MM.1S (cell line): ENCODE measurements at regions not wholly inside any gene's neighbourhood (a gene's known extent, or its start where the extent isn't known, plus 50 kb on each side); places are given as distances from the start of the nearest gene placed in this dataset.

ENCODE experiments used
- DNase-seq: peaks from one replicate; pipeline ENCODE4 v3.0.0-alpha.2; 2015
- H2AFZ ChIP-seq: fragments of 300-600 bp; sonication (generic); 2 replicates; pipeline ENCODE4 v1.6.0; 2016; ENCODE audit warnings: antibody characterized with exemption, low read length
- H3F3A ChIP-seq: fragments of 300-600 bp; sonication (generic); 2 replicates; pipeline ENCODE4 v1.6.1; 2016; ENCODE audit warnings: mild to moderate bottlenecking, antibody characterized with exemption, low read length, moderate library complexity, mixed read lengths; ENCODE audit not compliant: insufficient read depth
- H3K27ac ChIP-seq: fragments of 300-600 bp; sonication (generic); 2 replicates; pipeline ENCODE4 v1.5.1; 2016; ENCODE audit warnings: mild to moderate bottlenecking, low read length
- H3K27me3 ChIP-seq: fragments of 300-600 bp; sonication (generic); replicated peaks from 2 replicates; pipeline ENCODE4 v1.6.0; 2016; ENCODE audit warnings: low read length; ENCODE audit not compliant: insufficient read depth
- H3K36me3 ChIP-seq: fragments of 300-600 bp; sonication (generic); replicated peaks from 2 replicates; pipeline ENCODE4 v1.6.1; 2016; ENCODE audit warnings: mild to moderate bottlenecking, low read length, mixed read lengths; ENCODE audit not compliant: insufficient read depth
- H3K4me1 ChIP-seq: fragments of 300-600 bp; sonication (generic); 2 replicates; pipeline ENCODE4 v1.6.1; 2016; ENCODE audit warnings: low read length, mixed read lengths
- H3K4me2 ChIP-seq: fragments of 300-600 bp; sonication (generic); 2 replicates; pipeline ENCODE4 v1.6.0; 2016; ENCODE audit warnings: low read depth, low read length
- H3K4me3 ChIP-seq: fragments of 300-600 bp; sonication (generic); 2 replicates; pipeline ENCODE4 v1.5.1; 2016; ENCODE audit warnings: low read length, mixed read lengths
- H3K79me2 ChIP-seq: fragments of 300-600 bp; sonication (generic); 2 replicates; pipeline ENCODE4 v1.6.1; 2016; ENCODE audit warnings: mixed run types, low read length, mixed read lengths
- H3K9ac ChIP-seq: fragments of 300-600 bp; sonication (generic); 2 replicates; pipeline ENCODE4 v1.6.1; 2016; ENCODE audit warnings: low read length, mixed read lengths
- H3K9me2 ChIP-seq: fragments of 300-600 bp; sonication (generic); replicated peaks from 2 replicates; pipeline ENCODE4 v1.6.1; 2016; ENCODE audit warnings: mild to moderate bottlenecking, low read length, mixed read lengths; ENCODE audit not compliant: insufficient read depth
- H3K9me3 ChIP-seq: fragments of 300-600 bp; sonication (generic); replicated peaks from 2 replicates; pipeline ENCODE4 v1.6.1; 2016; ENCODE audit warnings: mild to moderate bottlenecking, low read length, mixed read lengths; ENCODE audit not compliant: insufficient read depth
- H4K20me1 ChIP-seq: fragments of 300-600 bp; sonication (generic); 2 replicates; pipeline ENCODE4 v1.6.1; 2016; ENCODE audit warnings: mild to moderate bottlenecking, low read length, moderate library complexity, mixed read lengths; ENCODE audit not compliant: insufficient read depth
- EZH2 ChIP-seq: fragments of 300-600 bp; sonication (generic); optimal IDR thresholded peaks from 2 replicates; pipeline ENCODE3; 2017; ENCODE audit warnings: low read depth, mild to moderate bottlenecking, antibody characterized with exemption, low read length, mixed read lengths
- EZH2phosphoT487 ChIP-seq: fragments of 300-600 bp; sonication (generic); IDR thresholded peaks from 2 replicates; pipeline ENCODE4 v1.6.1; 2018; ENCODE audit warnings: antibody characterized with exemption, low read length
- TF ChIP-seq, protein P1 (sequence below): fragments of 300-600 bp; sonication (generic); IDR thresholded peaks from 2 replicates; pipeline ENCODE4 v1.5.1; 2016; ENCODE audit warnings: antibody characterized with exemption, low read length, mixed read lengths

DNA sequence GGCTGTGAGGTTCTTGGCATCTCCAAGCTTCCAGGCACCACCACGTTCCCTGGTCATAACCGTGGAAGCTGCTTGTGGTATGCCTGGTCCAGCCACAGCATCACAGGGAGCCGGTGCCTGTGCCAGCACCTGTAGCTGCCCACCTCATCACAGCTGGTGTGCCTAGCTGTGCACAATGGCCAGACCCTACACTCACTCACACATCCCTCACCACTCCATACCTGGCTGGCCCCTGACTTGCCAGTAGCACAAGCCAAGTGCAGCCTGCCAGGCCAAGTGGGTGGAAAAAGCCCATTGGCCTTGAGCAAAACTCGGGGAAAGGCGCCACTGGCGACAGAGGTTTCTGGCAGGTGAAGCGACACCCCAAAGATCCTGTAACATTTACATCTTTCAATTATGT is 192.3 kb upstream of the MANEA start:
- Histone ChIP-seq H3K36me3 (no peaks in the 10 kb centered on the region), H3K79me2 (no peaks in the 10 kb centered on the region), H3K4me3 (no peak overlapping the region), H3F3A (no peaks in the 10 kb centered on the region), H4K20me1 (no peaks in the 10 kb centered on the region), H3K27ac (no peak overlapping the region), H3K9ac (no peak overlapping the region), H3K27me3 (no peaks in the 10 kb centered on the region), H3K4me2 (no peak overlapping the region), H3K9me2 (no peaks in the 10 kb centered on the region), H3K4me1 (no peaks in the 10 kb centered on the region), H2AFZ (no peak overlapping the region), H3K9me3 (no peaks in the 10 kb centered on the region)
- TF ChIP-seq, protein P1, sequence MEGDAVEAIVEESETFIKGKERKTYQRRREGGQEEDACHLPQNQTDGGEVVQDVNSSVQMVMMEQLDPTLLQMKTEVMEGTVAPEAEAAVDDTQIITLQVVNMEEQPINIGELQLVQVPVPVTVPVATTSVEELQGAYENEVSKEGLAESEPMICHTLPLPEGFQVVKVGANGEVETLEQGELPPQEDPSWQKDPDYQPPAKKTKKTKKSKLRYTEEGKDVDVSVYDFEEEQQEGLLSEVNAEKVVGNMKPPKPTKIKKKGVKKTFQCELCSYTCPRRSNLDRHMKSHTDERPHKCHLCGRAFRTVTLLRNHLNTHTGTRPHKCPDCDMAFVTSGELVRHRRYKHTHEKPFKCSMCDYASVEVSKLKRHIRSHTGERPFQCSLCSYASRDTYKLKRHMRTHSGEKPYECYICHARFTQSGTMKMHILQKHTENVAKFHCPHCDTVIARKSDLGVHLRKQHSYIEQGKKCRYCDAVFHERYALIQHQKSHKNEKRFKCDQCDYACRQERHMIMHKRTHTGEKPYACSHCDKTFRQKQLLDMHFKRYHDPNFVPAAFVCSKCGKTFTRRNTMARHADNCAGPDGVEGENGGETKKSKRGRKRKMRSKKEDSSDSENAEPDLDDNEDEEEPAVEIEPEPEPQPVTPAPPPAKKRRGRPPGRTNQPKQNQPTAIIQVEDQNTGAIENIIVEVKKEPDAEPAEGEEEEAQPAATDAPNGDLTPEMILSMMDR = no peak
- TF ChIP-seq EZH2 (no peak), EZH2phosphoT487 (no peak)
- DNase-seq = no peak

DNA sequence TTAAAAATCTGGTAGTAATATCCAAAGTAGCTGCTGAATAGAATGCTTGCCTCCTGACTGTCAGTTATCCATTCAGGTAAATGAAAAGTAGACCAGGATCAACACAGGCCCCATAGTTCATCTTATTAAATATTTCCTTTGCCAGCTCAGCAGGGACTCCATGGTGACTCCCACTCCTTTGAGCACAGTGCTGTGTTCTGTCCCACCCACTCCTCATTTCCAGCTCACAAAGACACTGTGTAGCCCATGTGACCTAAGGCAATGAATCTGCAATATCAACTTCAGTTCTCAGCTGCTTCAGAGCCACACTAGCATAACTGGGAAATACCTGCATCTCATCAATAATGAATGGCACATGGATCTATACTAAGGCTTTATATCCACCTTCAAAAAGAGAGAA is 189.5 kb upstream of the MANEA start:
- no peak overlapping the region for H3K27ac ChIP-seq
- no peaks in the 10 kb centered on the region for H4K20me1 ChIP-seq

DNA sequence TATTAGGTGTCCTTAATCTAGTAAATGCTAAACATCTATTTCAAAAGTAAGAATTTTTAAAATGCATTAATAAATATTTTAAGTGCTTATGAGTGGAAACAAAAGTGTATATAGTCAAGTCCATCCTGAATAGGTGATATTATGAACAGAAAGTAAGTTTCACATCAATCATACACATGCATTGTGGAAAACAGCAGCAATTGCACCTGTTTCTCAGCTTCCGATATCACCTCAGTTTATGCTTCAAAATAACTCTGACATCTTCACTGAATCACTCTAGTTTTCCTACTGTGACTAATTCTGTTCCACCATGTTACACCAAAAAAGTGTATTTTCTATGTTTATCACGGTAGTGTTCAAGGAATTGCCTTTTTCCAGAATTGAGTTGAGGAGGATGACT is 172.6 kb upstream of the MANEA start:
- peak; percentile 70 for DNase-seq
- 0 out of 2 replicates have a peak, but pooled peaks cover 11% of the 10 kb centered on the region for H3F3A ChIP-seq
- no peaks in the 10 kb centered on the region for H3K9me2 ChIP-seq
- no peaks in the 10 kb centered on the region for H4K20me1 ChIP-seq
- peaks cover 20% of the 10 kb centered on the region for H3K4me1 ChIP-seq
- H3K27ac ChIP-seq = peak overlapping the region; percentile 65; the same call in 1 of the 2 replicates
- H3K4me2 ChIP-seq = peak overlapping the region; percentile 59
- H2AFZ ChIP-seq = 0 out of 2 replicates have a peak overlapping the region, but pooled peaks have one; percentile 3
- no peaks in the 10 kb centered on the region for H3K36me3 ChIP-seq
- no peaks in the 10 kb centered on the region for H3K79me2 ChIP-seq
- peak overlapping the region; percentile 43; the same call in 1 of the 2 replicates for H3K9ac ChIP-seq
- no peak overlapping the region for H3K4me3 ChIP-seq
- TF ChIP-seq, protein P1 = no peak
- TF ChIP-seq EZH2phosphoT487 (no peak), EZH2 (no peak)
- H3K9me3 ChIP-seq = no peaks in the 10 kb centered on the region
- no peaks in the 10 kb centered on the region for H3K27me3 ChIP-seq

More for the DNA sequence above, 189.5 kb upstream of the MANEA start:
- Histone ChIP-seq H2AFZ (no peak overlapping the region), H3K36me3 (no peaks in the 10 kb centered on the region), H3K27me3 (no peaks in the 10 kb centered on the region), H3K9me3 (no peaks in the 10 kb centered on the region), H3K9me2 (no peaks in the 10 kb centered on the region), H3K4me2 (no peak overlapping the region), H3F3A (no peaks in the 10 kb centered on the region), H3K79me2 (no peaks in the 10 kb centered on the region), H3K4me3 (no peak overlapping the region), H3K4me1 (no peaks in the 10 kb centered on the region), H3K9ac (no peak overlapping the region)
- no peak for DNase-seq
- TF ChIP-seq, protein P1 = no peak
- TF ChIP-seq EZH2phosphoT487 (no peak), EZH2 (no peak)
